Fibroblast of skin of scalp (primary cell): ENCODE measurements at regions not wholly inside any gene's neighbourhood (a gene's known extent, or its start where the extent isn't known, plus 50 kb on each side); places are given as distances from the start of the nearest gene placed in this dataset.

Source experiments
- DNase-seq: peaks from one replicate; pipeline ENCODE4 v3.0.0-alpha.2; 2013

GRCh38 chr12:20272801-20273200 lies 95.5 kb upstream of the PDE3A start:
- peak; percentile 28 for DNase-seq

- DNase-seq, result no peak
Observed at GRCh38 chr12:20274008-20274407, 94.3 kb upstream of the PDE3A start.

DNA sequence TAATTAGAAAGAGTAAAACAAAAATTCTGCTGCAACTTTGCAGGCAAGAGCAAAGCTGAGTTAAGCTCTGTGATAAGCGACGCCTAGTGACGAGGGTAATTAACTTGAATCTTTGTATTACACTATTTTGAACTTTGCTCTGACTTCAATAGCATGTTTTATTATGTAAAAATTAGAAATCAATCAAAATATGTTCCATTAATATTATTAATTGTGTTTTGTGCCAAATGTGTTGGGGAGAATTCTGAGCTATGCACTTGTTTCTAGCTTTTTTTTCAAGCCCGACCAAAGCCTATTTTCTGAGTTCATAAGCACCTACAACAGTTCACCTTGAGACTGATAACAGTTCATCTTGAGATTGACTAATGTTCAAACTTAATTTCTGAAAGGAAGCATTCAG lies 90.1 kb upstream of the PDE3A start:
- no peak for DNase-seq

GRCh38 chr12:20280515-20280914 lies 87.8 kb upstream of the PDE3A start:
- peak; percentile 49 for DNase-seq

GRCh38 chr12:20282401-20282800 lies 85.9 kb upstream of the PDE3A start:
- peak; percentile 58 for DNase-seq

DNA sequence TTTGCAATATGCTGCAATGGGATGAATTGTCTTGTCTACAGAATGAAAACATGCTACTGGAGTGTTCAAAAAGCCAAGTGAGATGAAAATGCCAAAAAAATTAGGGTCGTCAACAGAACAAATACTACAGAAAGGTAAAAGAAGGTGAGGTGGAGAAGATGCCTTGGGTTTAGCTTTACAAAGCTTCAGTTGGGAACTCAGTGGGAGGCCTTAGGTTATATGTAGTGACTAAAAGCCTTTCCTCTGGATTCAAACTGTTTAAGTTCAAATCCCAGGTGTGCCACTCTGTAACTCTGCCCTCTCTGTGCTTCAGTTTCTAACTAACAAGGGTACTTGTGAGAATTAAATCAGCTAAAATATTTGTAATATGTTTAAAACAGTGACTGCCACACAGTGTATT lies 84.9 kb upstream of the PDE3A start:
- no peak for DNase-seq

GRCh38 chr12:20289520-20289919 lies 78.8 kb upstream of the PDE3A start:
- DNase-seq, result no peak

DNA sequence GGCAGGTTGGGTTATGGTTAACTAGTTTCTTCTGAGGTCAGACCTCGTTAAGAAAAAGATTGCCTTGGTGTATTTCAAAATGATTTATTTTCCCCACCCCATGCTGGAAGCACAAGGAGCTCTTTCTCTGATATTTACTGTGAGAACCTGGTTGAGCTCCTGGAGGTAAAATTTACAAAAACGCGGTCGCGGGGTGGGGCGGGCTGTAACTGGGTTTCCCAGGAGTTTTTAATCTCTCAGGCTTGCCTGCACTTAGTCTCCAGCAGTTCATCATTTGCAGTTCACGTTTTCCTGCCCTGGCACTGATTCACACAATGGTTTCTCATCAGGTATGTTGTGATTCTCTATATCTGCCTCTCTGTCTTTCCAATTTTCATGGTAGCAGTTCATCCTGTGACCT lies 67.9 kb upstream of the PDE3A start:
- DNase-seq, result no peak

GRCh38 chr12:20305470-20305869 lies 62.9 kb upstream of the PDE3A start:
- peak; percentile 56 for DNase-seq

DNA sequence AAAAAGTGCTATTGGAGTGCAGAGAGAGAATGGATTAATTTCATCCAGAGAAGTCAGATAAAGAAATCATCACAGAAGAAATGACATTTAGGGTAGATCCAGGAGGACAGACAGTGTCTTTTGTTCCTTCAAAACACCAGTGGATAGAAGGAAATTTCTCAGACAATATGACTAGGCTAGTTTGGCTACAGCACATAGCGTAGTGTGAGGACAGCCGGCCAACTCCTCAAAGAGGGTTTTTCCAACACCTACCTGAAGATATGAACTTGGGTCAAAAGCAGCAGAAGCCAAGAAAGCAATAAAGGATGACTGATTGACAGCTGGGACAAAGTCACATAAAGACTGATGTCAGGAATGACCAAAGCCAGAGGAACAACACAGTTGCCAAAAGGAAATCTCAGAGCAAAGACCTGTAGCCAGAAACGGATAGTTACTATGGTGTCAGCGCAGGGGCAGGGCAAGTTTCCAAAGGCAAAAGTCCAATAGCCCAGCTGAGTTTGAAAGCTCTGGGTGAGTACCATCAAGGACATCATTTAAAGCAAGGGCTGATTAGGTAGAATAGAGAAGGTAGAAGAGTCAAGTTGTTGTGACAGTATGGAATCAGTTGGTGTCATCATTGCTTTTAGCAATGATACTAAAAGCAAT lies 58.7 kb upstream of the PDE3A start:
- DNase-seq, result no peak

DNA sequence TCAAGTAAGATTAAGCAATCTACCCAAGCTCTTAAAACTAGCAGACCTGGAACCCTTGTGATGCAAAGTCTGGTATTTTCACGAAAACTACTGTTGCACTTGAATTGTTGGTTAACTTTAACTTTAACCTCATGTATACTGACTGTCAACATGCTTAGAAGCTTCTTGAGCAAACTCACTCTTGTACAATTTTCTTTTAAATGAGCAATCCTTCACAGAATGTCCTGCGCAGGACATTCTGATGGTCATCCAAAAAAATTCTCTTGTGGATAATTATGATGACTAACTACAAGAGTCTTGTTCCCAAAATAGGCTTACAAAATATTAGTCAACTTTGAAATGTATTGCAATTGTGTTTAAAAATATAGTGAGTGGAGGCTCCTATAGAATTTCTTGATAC lies 54.0 kb upstream of the PDE3A start:
- DNase-seq, result peak; percentile 87

DNA sequence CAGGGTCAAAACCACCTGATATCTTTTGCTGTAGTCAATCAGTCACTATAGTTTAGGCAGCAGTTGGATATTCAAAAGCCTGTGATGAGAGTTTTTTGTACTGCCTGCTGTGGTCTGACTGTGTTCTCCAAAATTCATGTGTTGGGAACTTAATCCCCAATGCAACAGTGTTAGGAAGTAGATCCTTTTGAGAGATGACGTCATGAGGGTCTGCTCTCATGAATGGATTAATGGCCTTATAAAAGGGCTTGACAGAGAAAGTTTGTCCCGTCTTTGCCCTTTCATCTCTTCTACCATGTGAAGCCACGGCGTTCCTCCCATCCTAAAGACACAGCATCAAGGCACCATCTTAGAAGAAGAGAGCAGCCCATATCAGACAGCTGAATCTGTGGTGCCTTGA lies 50.8 kb upstream of the PDE3A start:
- no peak for DNase-seq
